ENCODE measurements at regions not wholly inside any gene's neighbourhood (a gene's known extent, or its start where the extent isn't known, plus 50 kb on each side); places are given as distances from the start of the nearest gene placed in this dataset.

- 80% methylated on average over 2 of the region's 2 CpGs for WGBS
- Histone ChIP-seq H3K27ac (ENCODE audit: low read depth) (no peak overlapping the region), H3K4me3 (ENCODE audit: low read depth, low read length) (no peak overlapping the region), H3K36me3 (ENCODE audit: insufficient read depth) (no peaks in the 10 kb centered on the region), H3K4me1 (ENCODE audit: insufficient read depth) (no peaks in the 10 kb centered on the region)
- no peak for DNase-seq (ENCODE audit: extremely low spot score)
Measured at GRCh38 chr14:87489196-87489819, 503.7 kb downstream of the GALC start.

- H3K27ac ChIP-seq (ENCODE audit: low read depth) = no peak overlapping the region
- no peak for DNase-seq (ENCODE audit: extremely low spot score)
- no peak overlapping the region for H3K4me3 ChIP-seq (ENCODE audit: low read depth, low read length)
- WGBS = 74% methylated on average over 8 of the region's 8 CpGs
- no peaks in the 10 kb centered on the region for H3K4me1 ChIP-seq (ENCODE audit: insufficient read depth)
- H3K36me3 ChIP-seq (ENCODE audit: insufficient read depth) = no peaks in the 10 kb centered on the region
Measured at GRCh38 chr14:87483271-87484260, 509.4 kb downstream of the GALC start.

- H3K4me3 ChIP-seq (ENCODE audit: low read depth, low read length) = no peak overlapping the region
- no peaks in the 10 kb centered on the region for H3K4me1 ChIP-seq (ENCODE audit: insufficient read depth)
- H3K36me3 ChIP-seq (ENCODE audit: insufficient read depth) = no peaks in the 10 kb centered on the region
- no peak for DNase-seq (ENCODE audit: extremely low spot score)
- H3K27ac ChIP-seq (ENCODE audit: low read depth) = no peak overlapping the region
- WGBS = 91% methylated on average over 1 of the region's 1 CpG
Measured at GRCh38 chr14:87468531-87468930, 524.5 kb downstream of the GALC start.

- no peak overlapping the region for H3K27ac ChIP-seq (ENCODE audit: low read depth)
- H3K4me1 ChIP-seq (ENCODE audit: insufficient read depth) = no peaks in the 10 kb centered on the region
- H3K36me3 ChIP-seq (ENCODE audit: insufficient read depth) = no peaks in the 10 kb centered on the region
- 89% methylated on average over 1 of the region's 1 CpG for WGBS
- no peak for DNase-seq (ENCODE audit: extremely low spot score)
- H3K4me3 ChIP-seq (ENCODE audit: low read depth, low read length) = no peak overlapping the region
Measured at GRCh38 chr14:87467578-87467977, 525.4 kb downstream of the GALC start.

- H3K27ac ChIP-seq (ENCODE audit: low read depth) = no peak overlapping the region
- H3K4me1 ChIP-seq (ENCODE audit: insufficient read depth) = no peaks in the 10 kb centered on the region
- DNase-seq (ENCODE audit: extremely low spot score) = no peak
- WGBS = 83% methylated on average over 4 of the region's 4 CpGs
- no peaks in the 10 kb centered on the region for H3K36me3 ChIP-seq (ENCODE audit: insufficient read depth)
- no peak overlapping the region for H3K4me3 ChIP-seq (ENCODE audit: low read depth, low read length)
Measured at GRCh38 chr14:87465770-87466169, 527.2 kb downstream of the GALC start.

GRCh38 chr14:87461704-87462103, 531.3 kb downstream of the GALC start:
- Histone ChIP-seq H3K27ac (ENCODE audit: low read depth) (no peak overlapping the region), H3K4me1 (ENCODE audit: insufficient read depth) (no peaks in the 10 kb centered on the region), H3K36me3 (ENCODE audit: insufficient read depth) (no peaks in the 10 kb centered on the region), H3K4me3 (ENCODE audit: low read depth, low read length) (no peak overlapping the region)
- WGBS = 85% methylated on average over 6 of the region's 6 CpGs
- DNase-seq (ENCODE audit: extremely low spot score) = no peak

- DNase-seq (ENCODE audit: extremely low spot score) = no peak
- Histone ChIP-seq H3K27ac (ENCODE audit: low read depth) (no peak overlapping the region), H3K4me1 (ENCODE audit: insufficient read depth) (no peaks in the 10 kb centered on the region), H3K4me3 (ENCODE audit: low read depth, low read length) (no peak overlapping the region), H3K36me3 (ENCODE audit: insufficient read depth) (no peaks in the 10 kb centered on the region)
- 77% methylated on average over 6 of the region's 6 CpGs for WGBS
Measured at GRCh38 chr14:87457720-87458119, 535.3 kb downstream of the GALC start.

- Histone ChIP-seq H3K27ac (ENCODE audit: low read depth) (no peak overlapping the region), H3K4me1 (ENCODE audit: insufficient read depth) (no peaks in the 10 kb centered on the region), H3K36me3 (ENCODE audit: insufficient read depth) (no peaks in the 10 kb centered on the region), H3K4me3 (ENCODE audit: low read depth, low read length) (no peak overlapping the region)
- WGBS = 90% methylated on average over 3 of the region's 3 CpGs
- DNase-seq (ENCODE audit: extremely low spot score) = no peak
Measured at GRCh38 chr14:87450193-87450592, 542.8 kb downstream of the GALC start.

GRCh38 chr14:87449016-87449415, 544.0 kb downstream of the GALC start:
- no peak for DNase-seq (ENCODE audit: extremely low spot score)
- Histone ChIP-seq H3K4me1 (ENCODE audit: insufficient read depth) (no peaks in the 10 kb centered on the region), H3K4me3 (ENCODE audit: low read depth, low read length) (no peak overlapping the region), H3K27ac (ENCODE audit: low read depth) (no peak overlapping the region), H3K36me3 (ENCODE audit: insufficient read depth) (no peaks in the 10 kb centered on the region)

- Histone ChIP-seq H3K27ac (ENCODE audit: low read depth) (no peak overlapping the region), H3K4me1 (ENCODE audit: insufficient read depth) (no peaks in the 10 kb centered on the region), H3K36me3 (ENCODE audit: insufficient read depth) (no peaks in the 10 kb centered on the region), H3K4me3 (ENCODE audit: low read depth, low read length) (no peak overlapping the region)
- no peak for DNase-seq (ENCODE audit: extremely low spot score)
Measured at GRCh38 chr14:87443787-87444186, 549.2 kb downstream of the GALC start.

GRCh38 chr14:87443039-87443438, 549.9 kb downstream of the GALC start:
- Histone ChIP-seq H3K27ac (ENCODE audit: low read depth) (no peak overlapping the region), H3K4me3 (ENCODE audit: low read depth, low read length) (no peak overlapping the region), H3K4me1 (ENCODE audit: insufficient read depth) (no peaks in the 10 kb centered on the region), H3K36me3 (ENCODE audit: insufficient read depth) (no peaks in the 10 kb centered on the region)
- no peak for DNase-seq (ENCODE audit: extremely low spot score)
- 80% methylated on average over 1 of the region's 1 CpG for WGBS

GRCh38 chr14:87437158-87437557, 555.8 kb downstream of the GALC start:
- WGBS = 80% methylated on average over 2 of the region's 2 CpGs
- Histone ChIP-seq H3K36me3 (ENCODE audit: insufficient read depth) (no peaks in the 10 kb centered on the region), H3K4me1 (ENCODE audit: insufficient read depth) (no peaks in the 10 kb centered on the region), H3K27ac (ENCODE audit: low read depth) (no peak overlapping the region), H3K4me3 (ENCODE audit: low read depth, low read length) (no peak overlapping the region)
- no peak for DNase-seq (ENCODE audit: extremely low spot score)

GRCh38 chr14:87434680-87435079, 558.3 kb downstream of the GALC start:
- no peak for DNase-seq (ENCODE audit: extremely low spot score)
- Histone ChIP-seq H3K4me1 (ENCODE audit: insufficient read depth) (no peaks in the 10 kb centered on the region), H3K4me3 (ENCODE audit: low read depth, low read length) (no peak overlapping the region), H3K27ac (ENCODE audit: low read depth) (no peak overlapping the region), H3K36me3 (ENCODE audit: insufficient read depth) (no peaks in the 10 kb centered on the region)
- 74% methylated on average over 1 of the region's 1 CpG for WGBS

GRCh38 chr14:87434011-87434410, 559.0 kb downstream of the GALC start:
- 86% methylated on average over 1 of the region's 1 CpG for WGBS

More at GRCh38 chr14:87434011-87434410, 559.0 kb downstream of the GALC start:
- Histone ChIP-seq H3K4me1 (ENCODE audit: insufficient read depth) (no peaks in the 10 kb centered on the region), H3K27ac (ENCODE audit: low read depth) (no peak overlapping the region), H3K4me3 (ENCODE audit: low read depth, low read length) (no peak overlapping the region), H3K36me3 (ENCODE audit: insufficient read depth) (no peaks in the 10 kb centered on the region)
- no peak for DNase-seq (ENCODE audit: extremely low spot score)

Measured in urinary bladder (tissue), 3 donors.